Vagina (tissue), 2 donors: ENCODE measurements at regions not wholly inside any gene's neighbourhood (a gene's known extent, or its start where the extent isn't known, plus 50 kb on each side); places are given as distances from the start of the nearest gene placed in this dataset.

ENCODE experiments used
- POLR2A ChIP-seq, 2 donors: fragments of 450-650 bp; IDR thresholded peaks; one replicate each; pipeline ENCODE4 v1.6.1; 2017; ENCODE audit warnings: antibody characterized with exemption in 2 of 2, mild to moderate bottlenecking in 2 of 2, moderate library complexity in 2 of 2
- POLR2AphosphoS5 ChIP-seq, 2 donors: sonication (generic); formaldehyde crosslinking; IDR thresholded peaks; one replicate each; pipeline ENCODE4 v1.9.0; 2017; ENCODE audit warnings: antibody characterized with exemption in 2 of 2, mild to moderate bottlenecking in 2 of 2, low read depth in 1 of 2; ENCODE audit not compliant: insufficient read depth in 1 of 2
- TF ChIP-seq, protein P1 (sequence below), 3 experiments: fragments of 450-650 bp in 2 of 3; fragments of 200-600 bp in 1 of 3; sonication (generic) in 1 of 3; IDR thresholded peaks; one replicate each; pipeline ENCODE4 v1.5.1; 2017 to 2019; ENCODE audit warnings: antibody characterized with exemption in 3 of 3, mild to moderate bottlenecking in 2 of 3, moderate library complexity in 2 of 3

DNA sequence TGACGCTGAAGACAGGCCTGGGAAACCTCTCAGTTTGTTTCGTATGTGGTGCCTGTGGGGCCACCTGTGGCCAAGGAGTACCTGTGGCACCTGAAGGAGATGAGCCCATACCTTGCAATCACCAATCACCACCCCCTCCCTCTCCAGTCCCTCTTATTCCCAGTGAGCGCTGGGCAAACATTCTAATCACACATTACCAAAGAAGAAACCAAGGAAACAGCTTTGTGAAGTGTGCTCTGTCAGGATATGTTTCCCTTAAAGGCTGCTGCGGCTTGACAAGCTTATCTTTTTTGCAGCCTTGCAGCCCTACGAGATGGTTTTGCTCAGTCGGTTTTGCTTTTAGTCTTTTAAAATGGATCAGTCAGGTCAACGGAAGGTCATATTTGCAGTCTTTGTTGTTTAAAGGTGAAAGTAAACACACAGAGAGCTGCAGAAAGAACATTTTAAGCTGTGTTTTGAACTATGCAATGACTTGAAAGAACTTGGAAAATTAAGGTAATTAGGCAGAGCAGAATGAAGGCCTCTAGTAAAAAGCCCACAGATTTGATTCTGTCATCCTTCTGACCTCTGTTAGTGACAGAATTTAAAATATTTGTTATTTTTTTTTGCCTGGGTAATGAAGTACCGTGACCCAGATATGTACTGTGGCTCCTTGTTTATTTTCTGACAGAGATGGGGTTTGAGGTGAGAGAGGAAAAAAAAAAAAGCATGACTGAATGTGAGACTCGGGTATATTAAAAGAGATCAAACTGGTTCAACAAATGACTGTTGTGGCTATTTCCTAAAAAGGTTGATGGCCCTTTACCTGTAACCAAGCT, 461.4 kb downstream of the NSUN3 start:
- TF ChIP-seq POLR2AphosphoS5 (IDR thresholded peaks at IDR 0.05; ENCODE audit: insufficient read depth in 1 of 2, low read depth in 1 of 2) (no peak), POLR2A (IDR thresholded peaks at IDR 0.05) (no peak)
- TF ChIP-seq, protein P1, sequence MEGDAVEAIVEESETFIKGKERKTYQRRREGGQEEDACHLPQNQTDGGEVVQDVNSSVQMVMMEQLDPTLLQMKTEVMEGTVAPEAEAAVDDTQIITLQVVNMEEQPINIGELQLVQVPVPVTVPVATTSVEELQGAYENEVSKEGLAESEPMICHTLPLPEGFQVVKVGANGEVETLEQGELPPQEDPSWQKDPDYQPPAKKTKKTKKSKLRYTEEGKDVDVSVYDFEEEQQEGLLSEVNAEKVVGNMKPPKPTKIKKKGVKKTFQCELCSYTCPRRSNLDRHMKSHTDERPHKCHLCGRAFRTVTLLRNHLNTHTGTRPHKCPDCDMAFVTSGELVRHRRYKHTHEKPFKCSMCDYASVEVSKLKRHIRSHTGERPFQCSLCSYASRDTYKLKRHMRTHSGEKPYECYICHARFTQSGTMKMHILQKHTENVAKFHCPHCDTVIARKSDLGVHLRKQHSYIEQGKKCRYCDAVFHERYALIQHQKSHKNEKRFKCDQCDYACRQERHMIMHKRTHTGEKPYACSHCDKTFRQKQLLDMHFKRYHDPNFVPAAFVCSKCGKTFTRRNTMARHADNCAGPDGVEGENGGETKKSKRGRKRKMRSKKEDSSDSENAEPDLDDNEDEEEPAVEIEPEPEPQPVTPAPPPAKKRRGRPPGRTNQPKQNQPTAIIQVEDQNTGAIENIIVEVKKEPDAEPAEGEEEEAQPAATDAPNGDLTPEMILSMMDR (IDR thresholded peaks at IDR 0.05): no peak
